H1 (cell line): ENCODE measurements at regions not wholly inside any gene's neighbourhood (a gene's known extent, or its start where the extent isn't known, plus 50 kb on each side); places are given as distances from the start of the nearest gene placed in this dataset.

ENCODE experiments used
- CTCF ChIA-PET: fragments of 300-600 bp; sonication (Branson Sonifier 250); formaldehyde crosslinking; loops from one replicate; lab custom pipeline; 2021; ENCODE audit not compliant: partially characterized antibody; lab: Charles Lee
- POLR2A ChIA-PET: fragments of 300-600 bp; sonication (Branson Sonifier 250); formaldehyde crosslinking; loops from one replicate; lab custom pipeline; 2021; ENCODE audit warnings: inconsistent platforms; ENCODE audit not compliant: partially characterized antibody; lab: Charles Lee
- DNase-seq, 2 experiments: peaks; one replicate each; pipeline versions ENCODE4 v3.0.0 to v3.0.0-alpha.2; 2010 to 2022; ENCODE audit warnings: low spot score in 2 of 2, low read depth in 1 of 2, mixed read lengths in 1 of 2
- FAIRE-seq: peaks from 2 replicates; lab custom pipeline; 2011; peaks lifted over from hg19 to GRCh38; lab: Jason Lieb, UNC
- H2AFZ ChIP-seq: 2 replicates; pipeline ENCODE4 v1.8.1; 2012; ENCODE audit warnings: low read length, inconsistent platforms
- H2AK5ac ChIP-seq: 2 replicates; pipeline ENCODE4 v1.6.1; 2013; ENCODE audit warnings: low read depth, low read length
- H2BK120ac ChIP-seq: replicated peaks from 2 replicates; pipeline ENCODE3; 2013; ENCODE audit warnings: low read depth, low read length, inconsistent platforms
- H2BK12ac ChIP-seq: 2 replicates; pipeline ENCODE4 v1.6.1; 2013; ENCODE audit warnings: low read depth, low read length
- H2BK15ac ChIP-seq: 2 replicates; pipeline ENCODE4 v1.6.1; 2013; ENCODE audit warnings: low read length
- H2BK20ac ChIP-seq: 2 replicates; pipeline ENCODE4 v1.6.1; 2013; ENCODE audit warnings: low read length
- H2BK5ac ChIP-seq: 2 replicates; pipeline ENCODE4 v1.6.1; 2013; ENCODE audit warnings: low read depth, low read length
- H3K14ac ChIP-seq: 2 replicates; pipeline ENCODE4 v1.6.1; 2013; ENCODE audit warnings: inconsistent platforms; ENCODE audit not compliant: insufficient read length
- H3K18ac ChIP-seq: 2 replicates; pipeline ENCODE4 v1.6.1; 2013; ENCODE audit warnings: low read length; ENCODE audit errors: extremely low read depth
- H3K23ac ChIP-seq: 2 replicates; pipeline ENCODE4 v1.6.1; 2013; ENCODE audit warnings: inconsistent platforms; ENCODE audit not compliant: insufficient read length
- H3K23me2 ChIP-seq: 2 replicates; pipeline ENCODE4 v1.6.1; 2013; ENCODE audit warnings: low read depth, low read length
- H3K27ac ChIP-seq: 2 replicates; pipeline ENCODE4 v1.6.1; 2011; ENCODE audit warnings: low read depth, low read length, inconsistent platforms
- H3K27me3 ChIP-seq, 4 experiments: replicated peaks in 1 of 4; 1 replicate in 1 of 4; 2 replicates in 3 of 4; pipeline versions ENCODE4 v1.6.1 to v1.8.1; 2011 to 2013; ENCODE audit warnings: low read length in 3 of 4, mild to moderate bottlenecking in 3 of 4, inconsistent platforms in 2 of 4, mixed read lengths in 2 of 4, moderate library complexity in 1 of 4; ENCODE audit not compliant: control insufficient read depth in 3 of 4, insufficient read depth in 3 of 4; ENCODE audit errors: extremely low read depth in 1 of 4
- H3K36me3 ChIP-seq, 4 experiments: 2 replicates each; pipeline versions ENCODE4 v1.6.1 to v1.8.1; 2011 to 2013; ENCODE audit warnings: mild to moderate bottlenecking in 4 of 4, low read length in 3 of 4, moderate library complexity in 2 of 4, control low read depth in 1 of 4, inconsistent platforms in 1 of 4; ENCODE audit not compliant: insufficient read depth in 4 of 4, control insufficient read depth in 2 of 4
- H3K4ac ChIP-seq: replicated peaks from 2 replicates; pipeline ENCODE3; 2013; ENCODE audit warnings: low read length, low read depth, mixed read lengths, inconsistent platforms; ENCODE audit not compliant: insufficient read length
- H3K4me1 ChIP-seq, 4 experiments: replicated peaks in 1 of 4; 1 replicate in 1 of 4; 2 replicates in 3 of 4; pipeline versions ENCODE4 v1.6.1 to v1.8.1; 2011 to 2013; ENCODE audit warnings: low read length in 3 of 4, inconsistent platforms in 2 of 4, mixed read lengths in 1 of 4; ENCODE audit not compliant: insufficient read depth in 4 of 4, control insufficient read depth in 3 of 4
- H3K4me2 ChIP-seq, 2 experiments: 2 replicates each; pipeline versions ENCODE4 v1.6.1 to v1.8.1; 2011 to 2013; ENCODE audit warnings: low read depth in 2 of 2, low read length in 2 of 2, control low read depth in 1 of 2, inconsistent platforms in 1 of 2, mild to moderate bottlenecking in 1 of 2; ENCODE audit not compliant: insufficient read depth in 1 of 2
- H3K4me3 ChIP-seq, 4 experiments: fragments of 200-600, 300-600 bp in 1 of 4; sonication (generic), shearing (Covaris generic), sonication (Bioruptor Twin) in 1 of 4; 2 replicates each; pipeline versions ENCODE4 v1.5.1 to v1.8.1; 2011 to 2016; ENCODE audit warnings: low read length in 4 of 4, low read depth in 3 of 4, control low read depth in 2 of 4, inconsistent platforms in 2 of 4, mild to moderate bottlenecking in 2 of 4, mixed read lengths in 1 of 4, moderate library complexity in 1 of 4; ENCODE audit not compliant: insufficient read depth in 2 of 4; ENCODE audit errors: extremely low read depth in 1 of 4
- H3K56ac ChIP-seq: replicated peaks from 2 replicates; pipeline ENCODE3; 2013; ENCODE audit warnings: low read depth, mild to moderate bottlenecking, mixed read lengths, low read length, inconsistent platforms; ENCODE audit not compliant: insufficient read length
- H3K79me1 ChIP-seq: 2 replicates; pipeline ENCODE4 v1.6.1; 2013; ENCODE audit warnings: low read depth, low read length, control low read depth
- H3K79me2 ChIP-seq, 2 experiments: 2 replicates each; pipeline versions ENCODE4 v1.6.1 to v1.8.1; 2012 to 2013; ENCODE audit warnings: low read length in 2 of 2, mild to moderate bottlenecking in 2 of 2, inconsistent platforms in 1 of 2; ENCODE audit not compliant: insufficient read depth in 2 of 2, control insufficient read depth in 1 of 2
- H3K9ac ChIP-seq, 4 experiments: replicated peaks in 1 of 4; 1 replicate in 1 of 4; 2 replicates in 3 of 4; pipeline versions ENCODE4 v1.6.1 to v1.8.1; 2011 to 2013; ENCODE audit warnings: low read depth in 3 of 4, low read length in 3 of 4, control low read depth in 2 of 4, mild to moderate bottlenecking in 2 of 4, moderate library complexity in 2 of 4, inconsistent platforms in 1 of 4; ENCODE audit errors: extremely low read depth in 1 of 4
- H3K9me3 ChIP-seq, 2 experiments: 2 replicates each; pipeline versions ENCODE4 v1.6.1 to v1.8.1; 2012 to 2013; ENCODE audit warnings: mild to moderate bottlenecking in 2 of 2, moderate library complexity in 2 of 2, control low read depth in 1 of 2, inconsistent platforms in 1 of 2, low read depth in 1 of 2, low read length in 1 of 2, mixed read lengths in 1 of 2; ENCODE audit not compliant: insufficient read depth in 2 of 2
- H4K20me1 ChIP-seq, 2 experiments: replicated peaks in 1 of 2; 2 replicates each; pipeline versions ENCODE3 to v1.8.1; 2011 to 2013; ENCODE audit warnings: inconsistent platforms in 2 of 2, low read length in 2 of 2, mild to moderate bottlenecking in 1 of 2; ENCODE audit not compliant: insufficient read depth in 2 of 2, control insufficient read depth in 1 of 2
- H4K5ac ChIP-seq: 2 replicates; pipeline ENCODE4 v1.6.1; 2013; ENCODE audit warnings: low read length, low read depth, mixed read lengths, inconsistent platforms; ENCODE audit not compliant: insufficient read length
- H4K8ac ChIP-seq: 2 replicates; pipeline ENCODE4 v1.8.0; 2013; ENCODE audit warnings: mild to moderate bottlenecking, moderate library complexity, low read length, inconsistent platforms; ENCODE audit not compliant: insufficient read depth; ENCODE audit errors: extremely low read depth
- H4K91ac ChIP-seq: replicated peaks from 2 replicates; pipeline ENCODE3; 2013; ENCODE audit warnings: low read length, mixed read lengths, inconsistent platforms; ENCODE audit not compliant: insufficient read length
- ASH2L ChIP-seq: fragments of 200-600, 300-600 bp; sonication (generic); IDR thresholded peaks from one replicate; pipeline ENCODE4 v1.7.1; 2017; ENCODE audit warnings: low read length
- ATF3 ChIP-seq: IDR thresholded peaks from 2 replicates; pipeline ENCODE4 v1.6.1; 2011; ENCODE audit warnings: low read depth, mild to moderate bottlenecking, low read length; ENCODE audit not compliant: insufficient read depth
- BACH1 ChIP-seq: IDR thresholded peaks from 2 replicates; pipeline ENCODE4 v1.6.1; 2012; ENCODE audit warnings: low read length, improper control_type of control experiment
- CBX5 ChIP-seq: fragments of 300-800, 300-1000 bp; sonication (generic); IDR thresholded peaks from 2 replicates; pipeline ENCODE4 v1.7.1; 2016; ENCODE audit warnings: antibody characterized with exemption, low read length, low read depth
- CTBP2 ChIP-seq: IDR thresholded peaks from 2 replicates; pipeline ENCODE4 v1.7.0; 2011; ENCODE audit warnings: borderline replicate concordance, mild to moderate bottlenecking, moderate library complexity, mixed read lengths, low read length; ENCODE audit not compliant: insufficient read depth, insufficient read length
- GABPA ChIP-seq: IDR thresholded peaks from 2 replicates; pipeline ENCODE4 v1.6.1; 2011; ENCODE audit warnings: mild to moderate bottlenecking, low read length, moderate library complexity, borderline replicate concordance; ENCODE audit not compliant: insufficient read depth
- KDM4A ChIP-seq: IDR thresholded peaks from one replicate; pipeline ENCODE4 v1.7.1; 2012; ENCODE audit warnings: low read depth, mild to moderate bottlenecking, moderate library complexity, low read length, inconsistent platforms; ENCODE audit not compliant: severe bottlenecking
- NRF1 ChIP-seq: IDR thresholded peaks from 2 replicates; pipeline ENCODE4 v1.6.1; 2011; ENCODE audit warnings: mild to moderate bottlenecking, low read depth, low read length, improper control_type of control experiment
- PHF8 ChIP-seq: fragments of 200-600 bp; sonication (generic); conservative IDR thresholded peaks from 2 replicates; pipeline ENCODE4 v1.7.1; 2012; ENCODE audit warnings: low read depth, mild to moderate bottlenecking, inconsistent platforms, low read length, moderate library complexity
- POLR2A ChIP-seq, 2 experiments: IDR thresholded peaks; 1 replicate in 1 of 2; 2 replicates in 1 of 2; pipeline ENCODE4 v1.6.1; 2011; ENCODE audit warnings: low read depth in 2 of 2, low read length in 2 of 2, mild to moderate bottlenecking in 2 of 2; ENCODE audit errors: control extremely low read depth in 1 of 2
- SAP30 ChIP-seq: fragments of 300-600 bp; sonication (generic); IDR thresholded peaks from 2 replicates; pipeline ENCODE4 v1.7.1; 2012; ENCODE audit warnings: low read length, moderate library complexity, mild to moderate bottlenecking, inconsistent platforms; ENCODE audit not compliant: insufficient read depth, insufficient replicate concordance
- SP1 ChIP-seq: IDR thresholded peaks from 2 replicates; pipeline ENCODE4 v1.6.1; 2011; ENCODE audit warnings: low read depth, low read length
- SUZ12 ChIP-seq: fragments of 200-600 bp; sonication (generic); IDR thresholded peaks from 2 replicates; pipeline ENCODE4 v1.6.1; 2012; ENCODE audit warnings: mild to moderate bottlenecking, inconsistent platforms, low read length, moderate library complexity, mixed read lengths
- TAF1 ChIP-seq: IDR thresholded peaks from 2 replicates; pipeline ENCODE4 v1.6.1; 2011; ENCODE audit warnings: mild to moderate bottlenecking, low read depth, low read length
- TAF7 ChIP-seq: optimal IDR thresholded peaks from 2 replicates; pipeline ENCODE3; 2011; ENCODE audit warnings: low read depth, mild to moderate bottlenecking, inconsistent platforms, low read length, moderate library complexity, borderline replicate concordance
- TBP ChIP-seq: IDR thresholded peaks from 2 replicates; pipeline ENCODE4 v1.6.1; 2011; ENCODE audit warnings: low read depth, low read length, improper control_type of control experiment
- WGBS, 2 experiments: shearing (Covaris generic) in 1 of 2; methylation state at CpG; one replicate each; pipeline versions ENCODE4 v1.1.6 to v1.1.7; 2013 to 2015; ENCODE audit warnings: low lambda C conversion rate in 2 of 2, mixed read lengths in 2 of 2, inconsistent platforms in 1 of 2, low coverage in 1 of 2, missing lambda C conversion rate in 1 of 2; ENCODE audit not compliant: insufficient replicate concordance in 2 of 2, insufficient coverage in 1 of 2, insufficient read length in 1 of 2; ENCODE audit errors: extremely low coverage in 1 of 2, missing lambda C conversion rate in 1 of 2; 5-methylcytosine and 5-hydroxymethylcytosine counted together

GRCh38 chr3:1529676-1530075 lies 436.9 kb downstream of the CNTN6 start:
- Histone ChIP-seq H3K79me2 (no peaks in the 10 kb centered on the region), H3K23ac (no peak overlapping the region), H3K79me1 (no peaks in the 10 kb centered on the region), H3K9ac (no peak overlapping the region), H2BK120ac (no peak overlapping the region), H4K20me1 (no peaks in the 10 kb centered on the region), H4K8ac (no peak overlapping the region), H3K18ac (no peak overlapping the region), H3K56ac (no peak overlapping the region), H3K4me3 (no peak overlapping the region), H2AFZ (no peak overlapping the region), H3K27me3 (no peaks in the 10 kb centered on the region), H3K14ac (no peak overlapping the region), H3K36me3 (no peaks in the 10 kb centered on the region), H2BK20ac (no peak overlapping the region), H2BK15ac (no peak overlapping the region), H2AK5ac (no peak overlapping the region), H3K4me2 (no peak overlapping the region), H4K5ac (no peak overlapping the region), H4K91ac (no peak overlapping the region), H3K23me2 (no peaks in the 10 kb centered on the region), H3K4me1 (no peaks in the 10 kb centered on the region), H3K4ac (no peak overlapping the region), H2BK5ac (no peak overlapping the region), H3K27ac (no peak overlapping the region), H3K9me3 (no peaks in the 10 kb centered on the region), H2BK12ac (no peak overlapping the region)
- POLR2A ChIA-PET = no interaction called here
- DNase-seq = no peak
- 99% methylated on average over 4 of the region's 4 CpGs; no CpG with 5 or more reads in 1 of the 2 experiments for WGBS, 2 experiments
- FAIRE-seq = no peak
- CTCF ChIA-PET = no interaction called here
- TF ChIP-seq ATF3 (no peak), CBX5 (no peak), GABPA (no peak), BACH1 (no peak), KDM4A (no peak), SAP30 (no peak), POLR2A (IDR thresholded peaks at IDR 0.05; ENCODE audit: control extremely low read depth in 1 of 2, low read depth in 2 of 2, low read length in 2 of 2) (no peak), SP1 (no peak), PHF8 (no peak), TAF7 (no peak), CTBP2 (no peak), NRF1 (no peak), TAF1 (no peak), TBP (no peak), ASH2L (no peak), SUZ12 (no peak)
